ENCODE measurements at regions not wholly inside any gene's neighbourhood (a gene's known extent, or its start where the extent isn't known, plus 50 kb on each side); places are given as distances from the start of the nearest gene placed in this dataset.
A peak's percentile ranks its signal among the peaks of the same experiment; 100 is the strongest.

GRCh38 chr1:113219377-113219776, 146.4 kb downstream of the LRIG2 start:
- TF ChIP-seq CTCF (IDR thresholded peaks at IDR 0.05; ENCODE audit: low read length) (0 out of 2 replicates have a peak, but pooled peaks have one; percentile 14), EZH2 (IDR thresholded peaks at IDR 0.05; ENCODE audit: borderline replicate concordance, low read length) (no peak)

All from OCI-LY1 (cell line).